ENCODE measurements at regions not wholly inside any gene's neighbourhood (a gene's known extent, or its start where the extent isn't known, plus 50 kb on each side); places are given as distances from the start of the nearest gene placed in this dataset.

DNA sequence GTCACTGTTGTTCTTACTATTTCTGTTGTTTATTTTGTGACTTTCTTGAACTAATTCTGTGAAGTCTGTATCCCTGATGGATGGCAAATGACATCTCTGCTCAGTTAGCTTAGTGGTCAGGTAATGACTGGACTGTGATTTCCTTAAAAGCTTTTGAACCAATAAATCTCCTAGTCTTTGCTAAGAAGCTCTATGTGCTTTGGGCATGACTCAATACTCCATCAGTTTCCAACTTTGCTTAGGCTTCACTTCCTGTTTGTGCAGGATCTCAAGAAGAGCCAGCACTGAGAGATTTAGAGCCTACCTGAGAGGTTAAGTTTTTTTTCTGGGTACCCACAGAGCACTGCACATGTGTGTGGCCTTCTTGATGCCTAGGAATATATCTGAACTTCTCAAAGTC, 329.7 kb upstream of the HTR2A start:
- no peak for DNase-seq

- DNase-seq = no peak
Observed at GRCh38 chr13:47220453-47221140, 323.7 kb upstream of the HTR2A start.

DNA sequence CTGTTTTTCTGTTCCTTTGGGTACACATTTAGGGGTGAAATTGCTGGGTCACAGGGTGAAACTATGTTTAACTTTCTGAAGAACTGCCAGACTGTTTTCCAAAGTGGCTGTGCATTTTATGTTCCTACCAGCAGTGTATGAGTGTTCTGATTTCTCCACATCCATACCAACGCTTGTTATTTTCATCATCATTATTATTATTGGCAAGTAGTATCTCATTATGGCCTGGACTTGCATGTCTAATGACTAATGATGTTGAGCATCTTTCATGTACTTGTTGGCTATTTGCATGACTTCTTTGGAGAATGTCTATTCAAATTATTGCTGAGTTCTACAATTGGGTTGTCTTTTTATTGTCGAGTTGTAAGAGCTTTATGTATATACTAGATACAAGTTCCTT, 321.8 kb upstream of the HTR2A start:
- no peak for DNase-seq

- DNase-seq = no peak
Observed at GRCh38 chr13:47216176-47216822, 319.4 kb upstream of the HTR2A start.

- DNase-seq = peak; percentile 16
Observed at GRCh38 chr13:47215736-47216135, 318.9 kb upstream of the HTR2A start.

- DNase-seq = no peak
Observed at GRCh38 chr13:47213047-47213446, 316.2 kb upstream of the HTR2A start.

GRCh38 chr13:47211106-47211505, 314.3 kb upstream of the HTR2A start:
- DNase-seq = no peak

GRCh38 chr13:47206111-47206510, 309.3 kb upstream of the HTR2A start:
- DNase-seq = no peak

DNA sequence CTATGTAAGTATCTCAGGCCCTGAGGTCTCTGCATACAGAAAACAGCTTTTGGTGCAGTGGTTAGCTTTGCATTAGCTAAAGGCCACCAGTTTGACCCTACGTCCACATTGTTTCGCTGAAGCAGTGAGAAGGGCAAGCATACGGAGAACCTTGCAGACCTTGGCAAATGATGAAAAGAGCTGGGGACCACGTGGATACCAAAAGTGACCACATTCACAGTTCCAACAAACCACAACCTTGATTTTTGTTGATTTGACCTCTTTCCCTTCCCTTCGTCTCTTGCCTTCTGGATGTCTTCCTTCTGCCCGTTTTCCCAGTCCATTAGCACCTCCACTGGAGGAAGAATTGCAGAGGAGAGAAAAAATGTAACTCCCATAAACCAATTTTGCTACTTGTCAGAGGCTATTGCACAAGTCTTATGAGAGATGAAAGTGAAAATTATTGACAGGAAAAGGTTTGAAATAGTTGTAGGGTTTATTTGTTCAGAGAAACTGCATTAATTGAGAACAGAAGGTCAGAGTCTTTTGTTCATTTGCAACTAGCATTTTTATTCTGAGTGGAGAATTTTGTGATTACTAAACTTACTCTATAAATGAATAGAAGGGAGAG, 293.9 kb upstream of the HTR2A start:
- no peak for DNase-seq

- DNase-seq = no peak
Observed at GRCh38 chr13:47188802-47189201, 291.9 kb upstream of the HTR2A start.

DNA sequence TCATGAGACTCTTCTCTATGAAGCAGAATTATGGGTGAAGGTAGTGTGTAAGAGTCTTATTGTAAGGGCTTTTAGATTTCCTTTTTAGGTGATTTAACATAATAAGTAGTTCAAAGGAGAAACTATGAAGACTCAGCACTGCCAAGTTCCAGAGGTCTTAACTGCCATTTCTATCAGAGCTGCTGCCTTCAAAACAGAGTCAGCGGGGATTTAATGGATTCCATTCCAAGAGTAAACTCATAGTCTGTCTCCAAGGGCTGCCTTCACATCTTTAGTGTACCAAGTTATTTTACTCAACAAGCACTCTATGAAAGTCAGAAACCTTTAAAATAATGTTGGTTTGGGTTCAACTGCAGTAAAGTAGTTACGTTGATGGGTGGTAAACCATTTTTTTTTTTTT, 289.6 kb upstream of the HTR2A start:
- DNase-seq = no peak

- no peak for DNase-seq
Observed at GRCh38 chr13:47184321-47184720, 287.5 kb upstream of the HTR2A start.

DNA sequence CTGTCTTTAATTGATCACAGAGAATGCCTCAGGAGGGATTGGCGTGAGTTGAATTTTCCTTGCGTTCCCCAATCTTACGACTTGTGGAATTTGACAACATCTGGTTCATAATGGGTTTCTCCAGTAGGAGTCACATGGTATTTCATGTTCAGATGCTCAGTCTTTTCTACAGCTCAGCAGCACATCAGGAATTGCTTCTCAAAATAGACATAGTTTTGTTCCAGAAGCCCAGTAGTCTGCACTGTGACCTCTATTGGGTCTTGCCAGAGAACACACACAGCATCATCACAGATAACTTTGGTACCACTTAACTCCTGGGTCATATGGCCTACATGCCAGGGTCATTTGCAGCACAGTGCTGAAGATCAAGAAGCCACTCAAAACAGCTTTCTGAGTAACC, 282.5 kb upstream of the HTR2A start:
- no peak for DNase-seq

DNA sequence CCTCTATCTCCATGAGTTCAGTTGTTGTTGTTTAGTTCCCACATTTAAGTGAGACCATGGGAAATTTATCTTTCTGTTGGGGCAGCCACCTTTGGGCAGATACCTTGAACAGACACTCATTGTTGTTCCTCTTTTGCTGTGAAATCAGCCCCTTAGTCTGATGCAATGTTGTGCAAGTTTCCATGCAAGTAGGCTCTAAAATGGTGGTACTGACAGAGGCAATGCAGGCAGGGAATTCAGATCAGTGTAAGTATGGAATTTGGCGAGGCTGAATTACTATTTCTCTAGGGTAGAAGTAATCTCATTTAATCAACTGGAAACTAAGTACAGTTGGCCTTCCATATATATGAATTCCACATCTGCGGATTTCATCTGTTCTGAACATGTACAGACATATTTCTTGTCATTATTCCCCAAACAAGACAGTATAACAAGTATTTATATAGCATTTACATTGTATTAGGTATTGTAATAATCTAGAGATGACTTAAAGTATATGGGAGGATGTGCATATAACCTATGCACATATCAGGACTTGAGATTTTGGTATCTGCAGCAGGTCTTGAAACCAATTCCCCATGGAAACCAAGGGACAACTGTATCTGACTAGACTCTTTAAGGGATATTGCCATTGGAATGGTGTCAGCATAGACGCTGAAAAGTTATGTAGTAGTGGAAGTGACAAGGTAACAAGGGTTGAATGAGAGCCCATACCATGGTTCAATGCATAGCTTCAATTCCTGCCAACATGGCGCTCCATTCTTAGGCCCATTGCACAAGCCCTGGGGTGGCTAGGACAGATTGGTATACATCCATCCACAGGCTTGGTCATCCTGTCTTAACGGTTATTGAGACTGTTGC, 281.5 kb upstream of the HTR2A start:
- no peak for DNase-seq

DNA sequence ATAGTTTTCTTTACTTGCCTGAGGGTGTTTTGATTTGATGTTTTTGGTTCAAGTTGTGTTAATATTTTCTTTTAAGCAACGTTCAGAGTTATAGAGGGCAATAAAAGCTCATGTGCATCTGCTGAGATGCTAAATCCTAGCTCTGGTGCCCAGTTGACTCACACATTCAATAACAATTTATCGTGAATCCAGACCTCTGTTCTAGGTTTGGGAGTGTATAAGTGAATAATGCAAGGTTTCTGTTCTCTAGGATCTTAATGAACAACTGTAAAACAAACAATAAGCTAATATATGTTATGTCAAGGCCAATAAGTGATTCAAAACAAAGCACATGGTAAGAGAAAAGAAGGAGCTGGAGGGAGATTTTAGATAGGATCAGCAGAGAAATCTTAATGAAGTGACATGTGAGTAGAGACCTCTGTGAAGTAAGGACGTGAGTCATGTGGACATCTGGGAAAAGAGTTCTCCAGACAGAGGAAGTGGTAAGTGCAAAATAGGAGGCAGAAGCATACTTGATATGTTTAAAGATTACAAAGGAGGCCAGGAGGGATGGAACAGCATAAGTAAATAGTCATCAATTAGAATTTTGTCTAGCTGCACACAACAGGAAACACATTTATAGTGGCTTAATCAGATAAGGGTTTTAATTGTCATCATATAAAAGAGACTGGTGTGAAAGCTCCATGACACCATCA, 278.5 kb upstream of the HTR2A start:
- DNase-seq = no peak

GRCh38 chr13:47170971-47171370, 274.1 kb upstream of the HTR2A start:
- no peak for DNase-seq

- DNase-seq = no peak
Observed at GRCh38 chr13:47168618-47169017, 271.8 kb upstream of the HTR2A start.

GRCh38 chr13:47168066-47168465, 271.2 kb upstream of the HTR2A start:
- DNase-seq = peak; percentile 45

GRCh38 chr13:47166336-47166735, 269.5 kb upstream of the HTR2A start:
- no peak for DNase-seq

GRCh38 chr13:47159853-47160550, 263.1 kb upstream of the HTR2A start:
- no peak for DNase-seq

- DNase-seq = no peak
Observed at GRCh38 chr13:47158593-47158992, 261.7 kb upstream of the HTR2A start.

DNA sequence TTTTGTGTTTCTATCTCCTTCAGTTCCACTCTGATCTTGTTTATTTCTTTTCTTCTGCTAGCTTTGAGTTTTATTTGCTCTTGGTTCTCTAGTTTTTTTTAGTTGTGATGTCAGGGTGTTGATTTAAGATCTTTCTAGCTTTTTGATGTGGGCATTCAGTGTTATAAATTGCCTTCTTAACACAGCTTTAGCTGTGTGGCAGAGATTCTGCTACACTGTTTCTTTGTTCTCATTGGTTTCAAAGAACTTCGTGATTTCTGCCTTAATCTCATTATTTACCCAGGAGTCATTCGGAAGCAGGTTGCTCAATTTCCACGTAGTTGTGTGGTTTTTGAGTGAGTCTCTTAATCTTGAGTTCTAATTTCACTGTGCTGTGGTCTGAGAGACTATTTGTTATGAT, 251.7 kb upstream of the HTR2A start:
- no peak for DNase-seq

- DNase-seq = no peak
Observed at GRCh38 chr13:47147812-47148119, 250.9 kb upstream of the HTR2A start.

Measured in amniotic stem cell (primary cell).